Thymus (tissue), 11 donors: ENCODE measurements at regions not wholly inside any gene's neighbourhood (a gene's known extent, or its start where the extent isn't known, plus 50 kb on each side); places are given as distances from the start of the nearest gene placed in this dataset.

Experiments used
- DNase-seq, 9 donors: peaks; one replicate each; pipeline ENCODE4 v3.0.0-alpha.2; 2013; ENCODE audit warnings: low spot score in 9 of 9, low read depth in 6 of 9, missing footprints in 1 of 9
- H3K27ac ChIP-seq, 2 donors: one replicate each; pipeline ENCODE4 v1.5.1; 2013; ENCODE audit warnings: control low read depth in 1 of 2, low read depth in 1 of 2, low read length in 1 of 2, mild to moderate bottlenecking in 1 of 2, moderate library complexity in 1 of 2
- H3K27me3 ChIP-seq, 2 donors: one replicate each; pipeline ENCODE4 v1.5.1; 2013; ENCODE audit warnings: low read length in 1 of 2; ENCODE audit not compliant: control insufficient read depth in 2 of 2, insufficient read depth in 1 of 2
- H3K36me3 ChIP-seq, 2 donors: one replicate each; pipeline ENCODE4 v1.5.1; 2013; ENCODE audit warnings: low read length in 1 of 2, mild to moderate bottlenecking in 1 of 2, moderate library complexity in 1 of 2; ENCODE audit not compliant: control insufficient read depth in 2 of 2, insufficient read depth in 2 of 2
- H3K4me1 ChIP-seq, 2 donors: one replicate each; pipeline ENCODE4 v1.5.1; 2013; ENCODE audit warnings: low read length in 2 of 2; ENCODE audit not compliant: control insufficient read depth in 2 of 2, insufficient read depth in 2 of 2
- H3K4me3 ChIP-seq, 2 donors: one replicate each; pipeline ENCODE4 v1.5.1; 2013; ENCODE audit warnings: low read length in 2 of 2, control low read depth in 1 of 2, mild to moderate bottlenecking in 1 of 2
- H3K9me3 ChIP-seq, 2 donors: one replicate each; pipeline ENCODE4 v1.5.1; 2013; ENCODE audit warnings: low read length in 1 of 2, mild to moderate bottlenecking in 1 of 2; ENCODE audit not compliant: control insufficient read depth in 2 of 2, insufficient read depth in 1 of 2
- WGBS: extraction: QIAGEN DNeasy Blood & Tissue Kit; methylation state at CpG from one replicate; pipeline ENCODE4 v1.1.7; 2013; 5-methylcytosine and 5-hydroxymethylcytosine counted together
- donor health status: healthy.

GRCh38 chr18:29629493-29630036, 1413.0 kb downstream of the DSC3 start:
- Histone ChIP-seq H3K36me3 (no peaks in the 10 kb centered on the region), H3K9me3 (no peaks in the 10 kb centered on the region), H3K27me3 (no peaks in the 10 kb centered on the region), H3K4me3 (no peak overlapping the region), H3K4me1 (no peaks in the 10 kb centered on the region), H3K27ac (no peak overlapping the region)
- 74% methylated on average over 5 of the region's 5 CpGs for WGBS
- no peak for DNase-seq

GRCh38 chr18:29626094-29626493, 1416.4 kb downstream of the DSC3 start:
- no peaks in the 10 kb centered on the region for H3K4me1 ChIP-seq
- no peak overlapping the region for H3K4me3 ChIP-seq
- H3K27me3 ChIP-seq = no peaks in the 10 kb centered on the region
- no peak for DNase-seq
- no peak overlapping the region for H3K27ac ChIP-seq
- H3K9me3 ChIP-seq = no peaks in the 10 kb centered on the region
- no peaks in the 10 kb centered on the region for H3K36me3 ChIP-seq

DNA sequence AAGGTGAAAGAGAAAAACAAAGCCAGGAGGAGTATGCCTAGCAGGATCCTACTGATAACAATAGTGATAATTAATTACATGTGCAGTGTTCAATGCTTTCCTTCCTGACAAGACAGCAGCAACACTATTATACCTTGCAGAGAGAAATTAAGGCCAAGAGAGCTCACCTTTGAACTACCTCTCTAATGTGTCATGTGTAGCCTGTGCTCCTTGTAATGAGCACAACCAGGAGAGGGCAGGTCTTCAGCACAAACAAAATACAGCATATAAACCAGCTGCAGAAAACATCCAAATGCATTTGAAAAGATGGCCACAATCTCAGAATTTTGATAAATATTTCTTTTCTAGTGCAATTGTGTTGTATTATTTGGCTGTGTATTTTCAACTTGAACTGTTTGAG, 1425.7 kb downstream of the DSC3 start:
- H3K4me1 ChIP-seq = no peaks in the 10 kb centered on the region
- no peak for DNase-seq
- no peaks in the 10 kb centered on the region for H3K27me3 ChIP-seq
- no peaks in the 10 kb centered on the region for H3K9me3 ChIP-seq
- H3K4me3 ChIP-seq = no peak overlapping the region
- H3K27ac ChIP-seq = no peak overlapping the region
- no peaks in the 10 kb centered on the region for H3K36me3 ChIP-seq

GRCh38 chr18:29608982-29609381, 1432.1 kb upstream of the CDH2 start:
- Histone ChIP-seq H3K4me3 (no peak overlapping the region), H3K9me3 (no peaks in the 10 kb centered on the region), H3K27me3 (no peaks in the 10 kb centered on the region), H3K4me1 (no peaks in the 10 kb centered on the region), H3K27ac (no peak overlapping the region), H3K36me3 (no peaks in the 10 kb centered on the region)
- no peak for DNase-seq

DNA sequence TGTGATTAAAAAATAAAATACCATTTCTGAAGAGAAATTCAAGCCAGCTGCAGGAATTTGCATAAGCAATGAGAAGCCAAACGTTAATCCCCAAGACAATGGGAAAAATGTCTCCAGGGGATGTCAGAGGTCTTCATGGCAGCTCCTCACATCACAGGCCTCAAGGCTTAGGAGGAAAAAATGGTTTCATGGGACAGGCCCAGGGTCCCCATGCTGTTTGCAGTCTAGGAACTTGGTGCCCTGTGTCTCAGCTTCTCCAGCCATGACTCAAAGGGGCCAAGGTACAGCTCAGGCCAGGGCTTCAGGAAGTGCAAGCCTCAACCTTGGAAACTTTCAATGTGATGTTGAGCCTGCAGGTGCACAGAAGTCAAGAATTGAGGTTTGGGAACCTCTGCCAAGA, 1428.4 kb upstream of the CDH2 start:
- WGBS = 77% methylated on average over 1 of the region's 1 CpG
- Histone ChIP-seq H3K4me1 (no peaks in the 10 kb centered on the region), H3K4me3 (no peak overlapping the region), H3K9me3 (no peaks in the 10 kb centered on the region), H3K27me3 (no peaks in the 10 kb centered on the region), H3K27ac (no peak overlapping the region), H3K36me3 (no peaks in the 10 kb centered on the region)
- DNase-seq = no peak

GRCh38 chr18:29596959-29597358, 1420.0 kb upstream of the CDH2 start:
- Histone ChIP-seq H3K9me3 (no peaks in the 10 kb centered on the region), H3K4me3 (no peak overlapping the region), H3K36me3 (no peaks in the 10 kb centered on the region), H3K4me1 (no peaks in the 10 kb centered on the region), H3K27ac (no peak overlapping the region), H3K27me3 (no peaks in the 10 kb centered on the region)
- WGBS = 97% methylated on average over 5 of the region's 5 CpGs
- peak in 6 of 9 donors; percentile 2 to 42 (median 10) for DNase-seq

GRCh38 chr18:29594493-29594892, 1417.6 kb upstream of the CDH2 start:
- no peaks in the 10 kb centered on the region for H3K27me3 ChIP-seq
- no peak overlapping the region for H3K4me3 ChIP-seq
- H3K36me3 ChIP-seq = no peaks in the 10 kb centered on the region
- no peaks in the 10 kb centered on the region for H3K4me1 ChIP-seq
- DNase-seq = peak in 5 of 9 donors; percentile 2 to 40 (median 10)
- H3K27ac ChIP-seq = no peak overlapping the region
- H3K9me3 ChIP-seq = no peaks in the 10 kb centered on the region
- 93% methylated on average over 2 of the region's 2 CpGs for WGBS

- 87% methylated on average over 17 of the region's 17 CpGs for WGBS
- no peaks in the 10 kb centered on the region for H3K4me1 ChIP-seq
- no peaks in the 10 kb centered on the region for H3K36me3 ChIP-seq
- no peak overlapping the region for H3K4me3 ChIP-seq
- DNase-seq = no peak
- H3K27me3 ChIP-seq = no peaks in the 10 kb centered on the region
- peaks cover 0 to 13% of the 10 kb centered on the region in 2 donors for H3K9me3 ChIP-seq
- no peak overlapping the region for H3K27ac ChIP-seq
These were observed 1411.6 kb upstream of the CDH2 start for GRCh38 chr18:29588446-29589100.

GRCh38 chr18:29586210-29586609, 1409.3 kb upstream of the CDH2 start:
- Histone ChIP-seq H3K36me3 (no peaks in the 10 kb centered on the region), H3K4me1 (no peaks in the 10 kb centered on the region), H3K27ac (no peak overlapping the region), H3K9me3 (peaks cover 0 to 13% of the 10 kb centered on the region in 2 donors), H3K4me3 (no peak overlapping the region), H3K27me3 (no peaks in the 10 kb centered on the region)
- DNase-seq = no peak
- 96% methylated on average over 3 of the region's 3 CpGs for WGBS
